ENCODE measurements at regions not wholly inside any gene's neighbourhood (a gene's known extent, or its start where the extent isn't known, plus 50 kb on each side); places are given as distances from the start of the nearest gene placed in this dataset.
"Not testable (repeated sequence)": the region's sequence is repeated elsewhere in the genome, so short reads cannot be mapped to it uniquely, and the experiment has no call there.

- DNase-seq = no peak
These were observed 141.9 kb downstream of the MID1IP1 start for GRCh38 chrX:38943120-38943519.

DNA sequence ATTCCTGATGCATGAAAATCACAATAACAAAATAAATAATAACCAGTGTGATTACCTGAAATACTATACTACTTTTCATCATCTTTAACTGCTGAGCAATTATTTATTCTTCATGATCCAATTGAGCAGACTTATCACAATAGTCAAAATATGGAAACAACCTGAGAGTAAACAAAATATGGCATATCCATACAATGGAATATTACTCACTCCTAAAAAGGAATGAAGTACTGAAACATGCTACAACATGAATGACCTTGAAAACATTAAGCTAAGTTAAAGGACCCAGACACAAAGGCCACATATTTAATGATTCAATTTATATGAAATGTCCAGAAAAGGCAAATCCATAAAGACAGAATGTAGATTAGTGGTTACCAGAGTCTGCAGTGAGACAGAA is 146.8 kb downstream of the MID1IP1 start:
- DNase-seq = no peak

DNA sequence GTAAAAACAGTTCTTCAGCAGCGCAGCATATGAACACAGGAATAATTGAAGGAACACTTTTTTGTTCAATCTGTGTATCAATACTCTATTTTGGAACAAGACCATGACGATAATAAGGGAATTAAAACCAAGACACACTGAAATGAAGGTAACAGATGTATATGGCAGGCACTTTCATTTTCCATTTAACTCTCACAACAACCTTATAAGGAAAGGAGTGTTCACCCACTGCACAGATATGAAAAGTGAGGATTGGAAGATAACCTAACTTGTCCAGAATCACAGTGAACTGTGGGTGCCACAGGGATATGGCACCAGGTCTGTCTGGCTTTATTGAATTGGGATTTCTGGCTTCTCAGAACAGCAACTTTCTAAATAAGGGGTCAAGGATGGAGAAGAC is 153.3 kb downstream of the MID1IP1 start:
- no peak for DNase-seq

- no peak for DNase-seq
These were observed 158.5 kb downstream of the MID1IP1 start for GRCh38 chrX:38959736-38960135.

GRCh38 chrX:38960137-38960536 is 158.9 kb downstream of the MID1IP1 start:
- DNase-seq = no peak

- no peak for DNase-seq
These were observed 160.7 kb downstream of the MID1IP1 start for GRCh38 chrX:38961936-38962335.

- DNase-seq = not testable (repeated sequence)
These were observed 162.0 kb downstream of the MID1IP1 start for GRCh38 chrX:38963244-38963643.

GRCh38 chrX:38965888-38966287 is 164.6 kb downstream of the MID1IP1 start:
- DNase-seq = no peak

DNA sequence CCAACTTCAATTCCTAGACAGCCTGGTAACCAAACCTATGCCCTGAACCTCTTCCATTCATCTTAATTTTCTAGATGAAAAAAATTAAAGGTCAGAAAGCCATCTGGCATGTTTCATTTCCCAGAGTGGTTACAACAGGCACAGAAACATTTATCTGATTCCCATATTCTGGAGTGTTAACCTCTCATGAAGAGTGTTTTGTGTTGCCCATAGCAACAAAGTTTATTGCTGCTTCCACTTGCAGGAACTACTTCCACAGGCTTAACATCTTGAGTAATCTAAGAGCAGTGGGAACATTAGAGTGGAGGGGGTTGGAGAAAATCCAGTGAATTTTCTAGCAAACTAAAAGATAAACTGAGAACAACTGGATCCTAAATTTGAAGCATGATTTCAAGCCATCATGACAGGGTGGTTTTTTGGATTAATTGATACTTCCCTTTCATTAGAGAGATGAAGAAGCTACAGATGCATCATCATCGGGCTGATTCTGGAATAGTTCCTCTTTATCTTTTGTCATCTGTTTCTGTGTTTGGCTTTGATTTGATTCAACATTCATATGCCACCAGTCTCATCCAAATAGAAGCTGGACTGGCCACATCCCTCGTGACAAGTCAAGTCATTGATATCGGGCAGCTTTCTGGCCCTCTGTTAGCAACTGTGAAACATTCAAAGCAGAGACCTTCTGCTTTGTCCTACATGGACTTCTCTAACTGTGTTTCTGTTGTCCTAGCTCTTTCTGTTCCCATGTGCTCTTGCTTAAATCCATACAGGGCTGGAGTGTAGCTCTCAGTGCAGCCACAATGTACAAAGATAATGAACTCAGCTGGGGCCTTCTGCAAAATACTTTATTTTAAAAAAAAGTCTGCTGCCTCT is 167.3 kb downstream of the MID1IP1 start:
- no peak for DNase-seq

DNA sequence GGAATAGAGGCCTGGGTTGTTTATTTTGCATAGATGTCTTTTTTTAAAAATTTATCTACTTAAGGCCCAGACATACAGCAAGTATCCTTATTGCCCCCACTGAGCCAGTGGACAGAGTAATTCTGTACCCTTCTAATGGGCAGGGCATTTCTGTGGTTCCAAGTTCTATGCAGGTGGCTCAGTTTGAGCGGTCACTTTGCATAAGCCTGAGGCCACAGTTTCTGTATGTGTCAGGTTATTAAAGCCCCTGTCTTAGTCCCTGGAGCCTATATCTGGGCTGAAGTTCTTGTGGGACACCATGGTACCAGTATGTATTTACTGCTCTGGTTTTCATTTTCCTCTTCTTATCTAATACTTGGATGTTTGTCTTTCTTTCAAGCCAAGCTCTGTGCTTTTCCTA is 168.8 kb downstream of the MID1IP1 start:
- no peak for DNase-seq

- DNase-seq = no peak
These were observed 169.6 kb downstream of the MID1IP1 start for GRCh38 chrX:38970845-38971244.

GRCh38 chrX:38973322-38973721 is 172.1 kb downstream of the MID1IP1 start:
- DNase-seq = no peak

DNA sequence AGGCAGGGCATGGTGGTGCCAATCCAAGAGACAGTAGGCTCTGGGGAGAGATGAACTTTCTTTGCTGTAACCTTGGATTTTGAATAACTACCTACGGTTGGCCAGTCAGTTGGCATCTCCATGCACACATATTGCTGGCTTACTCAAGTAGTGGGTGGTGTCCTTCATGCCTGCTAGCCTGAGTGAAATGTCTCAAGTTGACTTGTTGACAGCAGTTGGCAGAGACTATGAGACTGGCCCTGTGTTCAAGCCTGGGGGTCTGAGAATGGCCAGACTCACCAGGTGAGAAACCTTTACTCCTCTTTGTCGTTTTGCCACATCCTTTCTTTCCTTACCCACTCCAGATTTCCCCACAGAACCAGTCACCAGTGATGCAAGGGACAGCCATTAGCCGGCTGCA is 173.3 kb downstream of the MID1IP1 start:
- DNase-seq = no peak

DNA sequence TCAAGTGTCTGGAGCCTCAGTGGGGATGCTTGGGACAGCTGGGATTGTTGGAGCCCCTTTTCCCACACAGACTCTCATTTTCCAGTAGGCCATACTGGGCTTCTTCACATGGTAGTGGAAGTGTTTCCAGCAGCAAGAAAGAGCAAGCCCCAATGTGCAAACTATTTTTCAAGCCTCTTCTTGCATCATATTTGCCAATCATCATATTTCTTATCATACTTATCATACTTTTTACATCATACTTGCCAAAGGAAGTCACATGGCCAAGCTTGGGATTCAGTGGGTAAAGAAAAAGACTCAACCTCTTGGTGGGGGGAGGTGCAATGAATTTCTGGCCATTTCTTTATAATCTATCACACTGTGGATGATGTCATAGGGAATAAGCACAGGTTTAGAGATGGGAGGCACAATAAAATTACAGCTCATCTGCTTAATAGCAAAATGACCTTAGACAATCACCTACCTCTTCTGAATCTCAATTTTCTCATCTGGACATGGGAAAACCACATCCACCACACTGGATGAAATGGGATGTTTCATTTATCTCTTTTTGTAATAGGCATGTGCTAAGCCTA is 174.2 kb downstream of the MID1IP1 start:
- no peak for DNase-seq

GRCh38 chrX:38982370-38982769 is 181.1 kb downstream of the MID1IP1 start:
- no peak for DNase-seq

DNA sequence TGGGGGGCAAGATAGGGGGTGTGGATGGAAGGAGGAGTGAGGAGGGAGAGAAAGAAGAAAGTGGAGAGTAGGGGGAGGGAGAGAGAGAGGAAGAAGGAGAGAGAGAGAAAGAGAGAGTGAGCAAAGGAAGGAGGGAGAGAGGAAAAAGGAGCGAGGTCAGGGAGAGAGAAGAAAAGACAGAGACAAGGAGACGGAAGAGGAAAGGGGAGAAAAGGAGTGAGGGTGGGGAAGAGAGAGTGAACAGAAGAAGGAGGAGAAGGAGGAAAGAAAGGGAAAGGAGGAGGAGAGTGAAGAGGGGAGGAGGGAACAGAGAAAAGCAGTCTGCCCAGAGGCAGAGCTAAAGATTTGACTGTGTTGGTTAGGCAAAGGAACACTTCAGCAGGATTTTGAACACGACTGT is 181.6 kb downstream of the MID1IP1 start:
- DNase-seq = no peak

DNA sequence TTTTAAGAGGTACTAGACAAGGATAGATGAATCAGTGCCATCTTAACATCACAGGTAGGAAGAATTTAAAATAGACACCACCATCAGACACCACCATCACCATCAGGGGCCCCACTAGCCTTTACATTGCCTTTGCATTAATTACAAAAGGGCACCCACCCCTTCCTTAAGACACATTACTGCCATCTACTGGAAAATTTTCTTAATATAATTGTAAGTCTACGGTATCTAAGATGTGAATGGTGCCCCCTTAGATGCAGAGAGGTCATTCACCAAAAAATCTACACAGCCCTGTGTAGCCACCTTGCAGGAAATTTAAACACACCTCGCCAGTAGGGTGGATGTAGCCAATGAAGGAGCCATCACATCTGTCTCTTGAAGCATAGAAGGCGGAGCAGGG is 184.1 kb downstream of the MID1IP1 start:
- no peak for DNase-seq

DNA sequence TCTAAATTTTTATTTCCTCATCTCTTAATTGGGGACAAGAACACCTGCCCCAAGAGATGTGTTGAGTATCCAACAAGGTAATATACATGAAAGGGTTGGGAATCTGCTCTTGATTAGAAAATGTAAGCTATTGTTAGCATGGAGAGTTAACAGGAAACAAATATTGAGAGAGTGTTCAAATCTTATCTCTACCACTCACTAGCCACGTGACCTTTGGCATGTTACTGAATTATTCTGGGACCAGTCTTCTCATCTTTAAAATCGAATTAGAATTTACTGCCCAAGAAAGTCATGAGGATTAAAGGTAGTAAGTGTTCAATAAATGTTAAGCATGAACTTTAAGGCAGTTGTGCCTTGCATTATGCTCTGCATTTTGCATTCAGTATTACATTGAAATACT is 184.7 kb downstream of the MID1IP1 start:
- no peak for DNase-seq

DNA sequence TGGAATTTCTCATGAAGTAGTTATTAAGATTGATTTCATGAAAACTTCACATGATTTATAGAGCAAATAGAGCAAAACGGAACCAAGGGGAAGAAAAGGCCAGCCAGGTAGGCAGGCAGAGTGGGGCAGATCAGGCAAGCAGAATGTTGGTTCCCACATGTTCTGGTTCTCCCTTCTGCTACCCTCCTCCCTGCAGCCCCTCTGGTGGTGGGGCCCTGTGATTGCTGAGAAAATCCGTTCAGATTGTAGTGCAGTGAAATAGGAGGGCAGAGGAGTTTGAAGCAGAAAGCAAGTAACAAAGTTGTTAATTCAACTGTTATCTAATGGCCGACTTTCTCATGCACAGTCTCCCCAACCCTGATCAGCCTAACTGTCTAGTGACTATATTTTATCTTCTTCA is 185.3 kb downstream of the MID1IP1 start:
- no peak for DNase-seq

DNA sequence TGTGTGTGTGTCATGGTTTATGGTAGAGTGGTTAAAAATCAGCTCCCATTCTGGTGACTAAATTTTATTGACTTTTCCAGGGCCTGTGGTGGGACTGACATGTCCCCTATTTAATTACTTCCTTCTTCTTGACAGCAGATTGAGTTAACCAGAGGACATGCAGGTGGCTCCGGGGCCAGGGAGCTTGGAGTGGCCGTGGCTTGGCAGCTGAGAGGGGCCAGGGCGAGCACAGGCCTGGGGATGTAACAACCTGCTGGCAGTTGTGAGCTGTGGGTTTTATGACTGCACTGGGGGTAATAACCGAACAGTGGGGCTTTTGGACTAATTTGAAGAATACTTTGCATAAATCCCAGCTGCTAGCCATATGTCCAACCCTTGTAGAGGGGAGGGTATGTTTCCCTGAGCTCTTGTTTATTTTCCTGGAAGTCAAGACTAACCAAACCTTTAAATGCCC is 186.0 kb downstream of the MID1IP1 start:
- DNase-seq = no peak

- DNase-seq = no peak
These were observed 187.0 kb downstream of the MID1IP1 start for GRCh38 chrX:38988301-38988700.

DNA sequence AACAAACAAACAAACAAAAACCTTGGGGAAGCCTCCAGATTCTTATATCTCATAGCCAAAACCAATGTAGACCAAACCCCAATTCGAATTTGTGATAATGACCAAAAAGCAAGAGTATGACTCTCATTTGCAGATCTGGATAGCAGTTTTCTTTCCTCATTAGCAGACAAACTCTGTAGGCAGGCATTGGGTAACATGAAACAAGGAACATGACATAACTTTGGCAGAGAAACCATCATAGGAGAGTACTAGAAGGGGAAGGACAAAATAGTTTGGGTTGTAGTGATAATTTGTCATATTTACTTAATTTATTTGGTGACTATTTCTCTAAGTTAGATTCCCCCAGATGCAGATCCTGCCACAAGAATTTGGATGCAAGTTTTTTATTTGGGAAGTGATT is 187.8 kb downstream of the MID1IP1 start:
- no peak for DNase-seq

DNA sequence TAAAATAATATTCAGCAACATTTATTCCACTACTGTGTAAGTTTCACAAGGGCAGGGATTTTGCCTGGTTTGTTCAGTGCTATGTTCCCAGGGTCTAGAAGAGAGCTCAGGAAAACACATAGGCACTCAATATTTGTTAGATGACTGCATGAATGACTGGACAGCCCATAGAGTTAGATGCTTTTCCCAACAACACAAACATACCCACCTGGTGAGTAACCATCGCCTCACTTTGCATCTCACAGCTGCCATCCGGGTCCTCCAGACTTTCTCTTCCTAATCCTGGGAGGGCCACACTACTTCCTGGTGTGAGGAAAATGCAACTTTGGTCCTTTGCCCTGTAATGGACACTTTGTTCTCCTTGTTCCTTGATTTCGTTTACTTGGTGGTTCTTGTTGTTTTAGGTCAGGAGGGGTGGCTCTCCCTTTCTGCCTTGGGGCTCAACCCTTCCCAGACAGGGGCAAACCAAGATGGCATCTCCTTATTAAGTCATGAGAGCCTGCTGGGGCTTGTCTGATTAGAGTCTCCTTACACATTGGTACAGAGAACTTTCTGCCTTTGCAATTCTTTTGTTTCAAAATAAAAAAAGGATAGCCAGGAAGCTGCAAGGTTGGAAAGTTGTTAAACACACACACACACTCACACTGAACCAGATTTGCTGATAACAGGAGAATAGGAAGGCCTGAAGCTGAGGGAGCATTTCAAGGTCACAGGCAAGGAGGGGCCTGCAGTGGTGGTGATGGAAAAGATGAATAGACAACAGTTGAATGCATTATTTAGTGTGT is 190.6 kb downstream of the MID1IP1 start:
- DNase-seq = no peak

All from KG1 (cell line).